ENCODE measurements at regions not wholly inside any gene's neighbourhood (a gene's known extent, or its start where the extent isn't known, plus 50 kb on each side); places are given as distances from the start of the nearest gene placed in this dataset.

GRCh38 chr16:65948361-65948760, 418.1 kb upstream of the CDH5 start:
- FAIRE-seq (no peak), DNase-seq (ENCODE audit: low read depth) (no peak)
- H3K9me3 Mint-ChIP-seq (ENCODE audit: unreplicated experiment), result peaks cover 5% of the 10 kb centered on the region
- Histone ChIP-seq H3K36me3 (ENCODE audit: insufficient read depth, low read length) (no peaks in the 10 kb centered on the region), H3K4me2 (ENCODE audit: low read length) (no peak overlapping the region), H3K9me3 (ENCODE audit: insufficient read depth, low read depth, low read length) (no peaks in the 10 kb centered on the region), H3K27me3 (ENCODE audit: insufficient read depth, low read length) (peaks cover 5% of the 10 kb centered on the region), H4K20me1 (ENCODE audit: insufficient read depth, low read length) (no peaks in the 10 kb centered on the region), H3K4me3 (ENCODE audit: insufficient read depth, low read depth, low read length) (no peak overlapping the region), H3K4me1 (ENCODE audit: insufficient read depth, low read length) (no peaks in the 10 kb centered on the region), H2AFZ (ENCODE audit: low read depth, low read length) (no peak overlapping the region), H3K27ac (ENCODE audit: low read depth, low read length) (no peak overlapping the region), H3K79me2 (ENCODE audit: insufficient read depth, low read length) (no peaks in the 10 kb centered on the region), H3K9ac (ENCODE audit: low read length) (no peak overlapping the region)
- H3K4me1 Mint-ChIP-seq (ENCODE audit: low read depth, unreplicated experiment), result no peaks in the 10 kb centered on the region
- TF ChIP-seq EZH2 (IDR thresholded peaks at IDR 0.05; ENCODE audit: insufficient read depth, low read length) (no peak), CTCF (IDR thresholded peaks at IDR 0.05; ENCODE audit: insufficient read depth, low read depth, low read length) (no peak)
- H3K36me3 Mint-ChIP-seq (ENCODE audit: low read depth, unreplicated experiment), result no peaks in the 10 kb centered on the region
- no peak overlapping the region for H3K4me3 Mint-ChIP-seq (ENCODE audit: unreplicated experiment)
- no peak overlapping the region for H3K27ac Mint-ChIP-seq (ENCODE audit: unreplicated experiment)
- peaks cover 28% of the 10 kb centered on the region for H3K27me3 Mint-ChIP-seq (ENCODE audit: low read depth, unreplicated experiment)

GRCh38 chr16:65947951-65948350, 418.5 kb upstream of the CDH5 start:
- no peak for FAIRE-seq
- H3K4me3 ChIP-seq (ENCODE audit: insufficient read depth, low read depth, low read length), result no peak overlapping the region
- H3K4me3 Mint-ChIP-seq (ENCODE audit: unreplicated experiment), result no peak overlapping the region
- H2AFZ ChIP-seq (ENCODE audit: low read depth, low read length), result no peak overlapping the region
- H3K27me3 ChIP-seq (ENCODE audit: insufficient read depth, low read length), result peaks cover 5% of the 10 kb centered on the region
- H3K4me1 ChIP-seq (ENCODE audit: insufficient read depth, low read length), result no peaks in the 10 kb centered on the region
- H3K36me3 Mint-ChIP-seq (ENCODE audit: low read depth, unreplicated experiment), result no peaks in the 10 kb centered on the region
- no peaks in the 10 kb centered on the region for H3K79me2 ChIP-seq (ENCODE audit: insufficient read depth, low read length)
- no peak overlapping the region for H3K27ac Mint-ChIP-seq (ENCODE audit: unreplicated experiment)
- H3K9ac ChIP-seq (ENCODE audit: low read length), result no peak overlapping the region
- H3K9me3 Mint-ChIP-seq (ENCODE audit: unreplicated experiment), result peaks cover 5% of the 10 kb centered on the region
- no peak overlapping the region for H3K4me2 ChIP-seq (ENCODE audit: low read length)
- DNase-seq (ENCODE audit: low read depth), result no peak
- peaks cover 29% of the 10 kb centered on the region for H3K27me3 Mint-ChIP-seq (ENCODE audit: low read depth, unreplicated experiment)
- TF ChIP-seq CTCF (IDR thresholded peaks at IDR 0.05; ENCODE audit: insufficient read depth, low read depth, low read length) (no peak), EZH2 (IDR thresholded peaks at IDR 0.05; ENCODE audit: insufficient read depth, low read length) (no peak)
- no peaks in the 10 kb centered on the region for H3K4me1 Mint-ChIP-seq (ENCODE audit: low read depth, unreplicated experiment)
- H3K9me3 ChIP-seq (ENCODE audit: insufficient read depth, low read depth, low read length), result no peaks in the 10 kb centered on the region
- H3K27ac ChIP-seq (ENCODE audit: low read depth, low read length), result no peak overlapping the region
- H3K36me3 ChIP-seq (ENCODE audit: insufficient read depth, low read length), result no peaks in the 10 kb centered on the region
- no peaks in the 10 kb centered on the region for H4K20me1 ChIP-seq (ENCODE audit: insufficient read depth, low read length)

- no peaks in the 10 kb centered on the region for H3K4me1 Mint-ChIP-seq (ENCODE audit: low read depth, unreplicated experiment)
- Histone ChIP-seq H3K9ac (ENCODE audit: low read length) (no peak overlapping the region), H3K4me3 (ENCODE audit: insufficient read depth, low read depth, low read length) (no peak overlapping the region), H3K4me1 (ENCODE audit: insufficient read depth, low read length) (no peaks in the 10 kb centered on the region), H3K79me2 (ENCODE audit: insufficient read depth, low read length) (no peaks in the 10 kb centered on the region), H3K9me3 (ENCODE audit: insufficient read depth, low read depth, low read length) (no peaks in the 10 kb centered on the region), H3K27ac (ENCODE audit: low read depth, low read length) (no peak overlapping the region), H3K27me3 (ENCODE audit: insufficient read depth, low read length) (no peaks in the 10 kb centered on the region), H4K20me1 (ENCODE audit: insufficient read depth, low read length) (no peaks in the 10 kb centered on the region), H3K36me3 (ENCODE audit: insufficient read depth, low read length) (no peaks in the 10 kb centered on the region), H2AFZ (ENCODE audit: low read depth, low read length) (no peak overlapping the region), H3K4me2 (ENCODE audit: low read length) (no peak overlapping the region)
- DNase-seq (ENCODE audit: low read depth), result no peak
- FAIRE-seq, result no peak
- H3K36me3 Mint-ChIP-seq (ENCODE audit: low read depth, unreplicated experiment), result no peaks in the 10 kb centered on the region
- peaks cover 5% of the 10 kb centered on the region for H3K9me3 Mint-ChIP-seq (ENCODE audit: unreplicated experiment)
- H3K27ac Mint-ChIP-seq (ENCODE audit: unreplicated experiment), result no peak overlapping the region
- TF ChIP-seq EZH2 (IDR thresholded peaks at IDR 0.05; ENCODE audit: insufficient read depth, low read length) (no peak), CTCF (IDR thresholded peaks at IDR 0.05; ENCODE audit: insufficient read depth, low read depth, low read length) (no peak)
- H3K27me3 Mint-ChIP-seq (ENCODE audit: low read depth, unreplicated experiment), result peaks cover 33% of the 10 kb centered on the region
- H3K4me3 Mint-ChIP-seq (ENCODE audit: unreplicated experiment), result no peak overlapping the region
Measured at GRCh38 chr16:65945493-65945892, 421.0 kb upstream of the CDH5 start.
